ENCODE measurements at regions not wholly inside any gene's neighbourhood (a gene's known extent, or its start where the extent isn't known, plus 50 kb on each side); places are given as distances from the start of the nearest gene placed in this dataset.

DNA sequence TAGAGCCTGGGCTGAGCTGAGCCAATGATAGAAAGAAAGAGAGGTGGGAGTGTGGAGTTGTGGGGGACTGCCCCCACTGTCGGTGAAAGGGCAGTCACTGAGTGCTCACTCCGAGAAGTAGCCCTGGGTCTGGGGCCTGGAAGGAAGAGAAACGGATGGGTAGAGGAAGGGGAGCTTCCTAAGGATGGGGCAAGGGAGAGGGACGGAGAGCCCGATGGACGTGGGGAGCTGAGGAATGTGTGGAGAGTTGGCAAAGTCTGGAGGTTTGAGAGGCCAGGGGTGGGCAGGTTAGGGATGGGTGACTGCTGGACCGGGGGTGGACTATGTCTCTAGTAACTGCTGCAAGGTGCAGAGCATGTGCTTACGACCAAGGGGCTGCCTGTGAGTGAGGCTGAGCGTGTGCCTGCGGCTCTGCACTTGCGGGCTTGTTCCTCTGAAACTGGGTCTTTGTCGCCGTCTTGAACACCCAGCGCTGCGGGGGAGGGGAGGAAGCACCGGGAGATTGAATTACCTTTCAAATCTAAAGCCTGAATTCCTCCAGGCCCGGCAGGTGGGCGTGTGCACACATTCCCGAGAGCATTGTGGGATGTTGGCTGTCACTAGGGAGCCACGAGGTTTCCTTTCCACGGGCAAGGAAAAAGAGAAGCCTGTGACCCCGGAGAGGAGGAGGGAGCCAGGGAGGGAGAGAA is 76.4 kb upstream of the ARAP3 start:
- TF ChIP-seq JUND (CRISPR knock-in tag; IDR thresholded peaks at IDR 0.05) = no peak
- no peak for TF ChIP-seq SIN3A (IDR thresholded peaks at IDR 0.05; ENCODE audit: borderline replicate concordance, low read depth, low read length)
- no peak for TF ChIP-seq ZBTB42 (CRISPR knock-in tag; IDR thresholded peaks at IDR 0.05)
- TF ChIP-seq HDAC6 (IDR thresholded peaks at IDR 0.05; ENCODE audit: low read depth, low read length) = no peak
- no peak for TF ChIP-seq POLR2A (IDR thresholded peaks at IDR 0.05; ENCODE audit: insufficient read depth in 1 of 2, low read depth in 2 of 2, low read length in 2 of 2)
- no peak for TF ChIP-seq SP1 (IDR thresholded peaks at IDR 0.05)
- no peak for TF ChIP-seq SP1 (CRISPR knock-in tag; IDR thresholded peaks at IDR 0.05)

Data from HepG2 (cell line).